PC-9 (cell line): ENCODE measurements at regions not wholly inside any gene's neighbourhood (a gene's known extent, or its start where the extent isn't known, plus 50 kb on each side); places are given as distances from the start of the nearest gene placed in this dataset.

ENCODE experiments used
- BruUV-seq: library from RNA; stranded (reverse); fragments of 400-500 nt; replicated peaks from 2 replicates; lab custom pipeline; 2021; lab: Mats Ljungman, UMichigan
- CTCF ChIA-PET: fragments of 300-600 bp; sonication (Branson Sonifier 250); formaldehyde crosslinking; loops from one replicate; lab custom pipeline; 2022; ENCODE audit warnings: antibody characterized with exemption; lab: Charles Lee
- POLR2A ChIA-PET: fragments of 300-600 bp; sonication (Branson Sonifier 250); formaldehyde crosslinking; loops from one replicate; lab custom pipeline; 2022; ENCODE audit warnings: antibody characterized with exemption; ENCODE audit not compliant: unreplicated experiment; lab: Charles Lee
- DNase-seq, 2 experiments: peaks; one replicate each; pipeline versions ENCODE4 v3.0.0 to v3.0.0-alpha.2; 2015 to 2022; ENCODE audit warnings: mixed read lengths in 1 of 2
- H2AFZ ChIP-seq: fragments of 200-600 bp; sonication (generic); 2 replicates; pipeline ENCODE4 v1.8.1; 2017; ENCODE audit warnings: antibody characterized with exemption
- H3F3A ChIP-seq: fragments of 200-600 bp; sonication (generic); 2 replicates; pipeline ENCODE4 v1.8.1; 2017; ENCODE audit warnings: antibody characterized with exemption, mild to moderate bottlenecking, low read depth; ENCODE audit not compliant: insufficient read depth
- H3K27ac ChIP-seq: fragments of 200-600 bp; sonication (generic); 2 replicates; pipeline ENCODE4 v1.6.1; 2016; ENCODE audit warnings: mixed run types
- H3K27me3 ChIP-seq: fragments of 200-600 bp; sonication (generic); 2 replicates; pipeline ENCODE4 v1.6.1; 2016; ENCODE audit warnings: low read depth, mixed run types; ENCODE audit not compliant: insufficient read depth
- H3K36me3 ChIP-seq: fragments of 200-600 bp; sonication (generic); 2 replicates; pipeline ENCODE4 v1.6.1; 2016; ENCODE audit warnings: low read depth, mixed run types
- H3K4me1 ChIP-seq: fragments of 200-600 bp; sonication (generic); replicated peaks from 2 replicates; pipeline ENCODE4 v1.6.1; 2016; ENCODE audit warnings: mixed run types; ENCODE audit not compliant: insufficient read depth
- H3K4me2 ChIP-seq: fragments of 200-600 bp; sonication (generic); 2 replicates; pipeline ENCODE4 v1.6.1; 2017; ENCODE audit warnings: mixed run types
- H3K4me3 ChIP-seq: fragments of 200-600 bp; sonication (generic); 2 replicates; pipeline ENCODE4 v1.6.1; 2016; ENCODE audit warnings: mixed run types
- H3K79me2 ChIP-seq: fragments of 200-600 bp; sonication (generic); 2 replicates; pipeline ENCODE4 v1.6.1; 2017; ENCODE audit warnings: low read depth, mixed run types
- H3K9me2 ChIP-seq: fragments of 200-600 bp; sonication (generic); 2 replicates; pipeline ENCODE4 v1.8.1; 2017; ENCODE audit warnings: mild to moderate bottlenecking; ENCODE audit not compliant: insufficient read depth
- H3K9me3 ChIP-seq: fragments of 200-600 bp; sonication (generic); 2 replicates; pipeline ENCODE4 v1.8.1; 2016; ENCODE audit warnings: low read depth; ENCODE audit not compliant: insufficient read depth
- H4K20me1 ChIP-seq: fragments of 200-600 bp; sonication (generic); 2 replicates; pipeline ENCODE4 v1.8.1; 2017; ENCODE audit not compliant: insufficient read depth
- CTCF ChIP-seq: fragments of 200-600 bp; sonication (generic); conservative IDR thresholded peaks from 2 replicates; pipeline ENCODE4 v1.6.1; 2017; ENCODE audit warnings: mixed run types, antibody characterized with exemption, mild to moderate bottlenecking, moderate library complexity
- EZH2 ChIP-seq: fragments of 200-600 bp; sonication (generic); IDR thresholded peaks from 2 replicates; pipeline ENCODE4 v1.8.0; 2017; ENCODE audit warnings: antibody characterized with exemption, low read depth
- intact Hi-C: fragments of 100-400 bp; cut with micrococcal nuclease; formaldehyde crosslinking; loops from one replicate; pipeline ENCODE4 v1.10.0; 2022; ENCODE audit not compliant: unreplicated experiment

DNA sequence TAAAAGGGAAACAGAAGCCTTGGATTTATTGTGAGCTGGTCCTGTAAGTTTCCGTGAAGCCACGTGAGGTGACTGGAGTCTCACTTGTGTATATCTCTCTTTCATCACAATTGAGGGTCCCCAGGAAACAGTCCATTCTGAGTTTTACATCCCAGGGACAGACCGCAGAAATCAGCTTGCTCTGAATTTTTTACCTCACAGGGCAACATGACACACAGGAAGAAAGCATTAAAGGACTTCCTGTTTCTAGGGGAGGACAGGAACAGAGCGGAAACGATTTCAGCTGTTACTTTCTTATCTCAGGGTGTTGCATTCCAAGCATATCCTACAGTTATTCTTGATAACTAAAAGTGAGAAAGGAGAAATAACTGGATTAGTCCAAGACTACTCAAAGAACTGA lies 553.5 kb downstream of the TRAM1L1 start:
- DNase-seq: no peak
- ChIA-PET POLR2A (no interaction called here), CTCF (no interaction called here)
- TF ChIP-seq CTCF (no peak), EZH2 (no peak)
- Histone ChIP-seq H3K27ac (no peak overlapping the region), H3F3A (no peaks in the 10 kb centered on the region), H3K9me3 (no peaks in the 10 kb centered on the region), H3K36me3 (no peaks in the 10 kb centered on the region), H4K20me1 (no peaks in the 10 kb centered on the region), H3K27me3 (no peaks in the 10 kb centered on the region), H3K4me1 (no peaks in the 10 kb centered on the region), H2AFZ (no peak overlapping the region), H3K4me2 (no peak overlapping the region), H3K4me3 (no peak overlapping the region), H3K79me2 (no peaks in the 10 kb centered on the region), H3K9me2 (no peaks in the 10 kb centered on the region)
- intact Hi-C loops: no loop called here
- no TSS peak for BruUV-seq

- no peaks in the 10 kb centered on the region for H3K4me1 ChIP-seq
- intact Hi-C loops: no loop called here
- no peak overlapping the region for H3K4me2 ChIP-seq
- POLR2A ChIA-PET: no interaction called here
- H3F3A ChIP-seq: no peaks in the 10 kb centered on the region
- no peaks in the 10 kb centered on the region for H3K9me2 ChIP-seq
- H2AFZ ChIP-seq: no peak overlapping the region
- no peak overlapping the region for H3K27ac ChIP-seq
- no peaks in the 10 kb centered on the region for H3K9me3 ChIP-seq
- no peaks in the 10 kb centered on the region for H3K36me3 ChIP-seq
- CTCF ChIA-PET: no interaction called here
- no peaks in the 10 kb centered on the region for H4K20me1 ChIP-seq
- no peak overlapping the region for H3K4me3 ChIP-seq
- TF ChIP-seq EZH2 (no peak), CTCF (no peak)
- no TSS peak for BruUV-seq
- no peaks in the 10 kb centered on the region for H3K79me2 ChIP-seq
- no peak for DNase-seq
- H3K27me3 ChIP-seq: no peaks in the 10 kb centered on the region
Measured at GRCh38 chr4:116531026-116531425, 554.4 kb downstream of the TRAM1L1 start.

- intact Hi-C loops: no loop called here
- Histone ChIP-seq H3K4me2 (no peak overlapping the region), H3K27ac (no peak overlapping the region), H4K20me1 (no peaks in the 10 kb centered on the region), H3K9me2 (no peaks in the 10 kb centered on the region), H3K27me3 (no peaks in the 10 kb centered on the region), H2AFZ (no peak overlapping the region), H3K36me3 (no peaks in the 10 kb centered on the region), H3K79me2 (no peaks in the 10 kb centered on the region), H3K4me3 (no peak overlapping the region), H3K4me1 (no peaks in the 10 kb centered on the region), H3K9me3 (no peaks in the 10 kb centered on the region), H3F3A (no peaks in the 10 kb centered on the region)
- CTCF ChIA-PET: no interaction called here
- TF ChIP-seq EZH2 (no peak), CTCF (no peak)
- no peak for DNase-seq
- BruUV-seq: no TSS peak
- POLR2A ChIA-PET: interaction anchor here (0.6 kb wide), 1 partner anchor 273 kb away, joined by 6 read pairs; no protein-coding TSS in a partner anchor
Measured at GRCh38 chr4:116530048-116530447, 555.3 kb downstream of the TRAM1L1 start.
